ENCODE measurements at regions not wholly inside any gene's neighbourhood (a gene's known extent, or its start where the extent isn't known, plus 50 kb on each side); places are given as distances from the start of the nearest gene placed in this dataset.

DNA sequence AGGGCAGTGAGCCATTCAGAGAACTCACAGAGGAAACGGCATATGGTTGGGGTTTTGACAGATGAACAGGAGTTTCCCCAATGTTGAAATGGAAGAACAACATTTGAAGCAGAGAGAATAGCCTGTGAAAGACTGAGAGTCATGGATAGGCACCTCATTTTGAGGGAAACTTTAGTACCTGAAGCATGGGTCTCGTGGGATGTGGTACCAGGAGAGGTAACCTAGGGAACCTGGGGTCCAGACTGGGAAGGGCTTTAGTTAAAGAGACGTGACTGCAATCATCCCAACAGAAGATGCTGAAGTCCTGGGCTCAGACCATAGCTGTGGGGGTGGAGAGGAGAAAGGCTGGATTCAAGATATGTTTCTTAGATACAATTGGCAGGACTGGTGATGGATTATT is 137.8 kb upstream of the CCL2 start:
- TF ChIP-seq, protein P1, sequence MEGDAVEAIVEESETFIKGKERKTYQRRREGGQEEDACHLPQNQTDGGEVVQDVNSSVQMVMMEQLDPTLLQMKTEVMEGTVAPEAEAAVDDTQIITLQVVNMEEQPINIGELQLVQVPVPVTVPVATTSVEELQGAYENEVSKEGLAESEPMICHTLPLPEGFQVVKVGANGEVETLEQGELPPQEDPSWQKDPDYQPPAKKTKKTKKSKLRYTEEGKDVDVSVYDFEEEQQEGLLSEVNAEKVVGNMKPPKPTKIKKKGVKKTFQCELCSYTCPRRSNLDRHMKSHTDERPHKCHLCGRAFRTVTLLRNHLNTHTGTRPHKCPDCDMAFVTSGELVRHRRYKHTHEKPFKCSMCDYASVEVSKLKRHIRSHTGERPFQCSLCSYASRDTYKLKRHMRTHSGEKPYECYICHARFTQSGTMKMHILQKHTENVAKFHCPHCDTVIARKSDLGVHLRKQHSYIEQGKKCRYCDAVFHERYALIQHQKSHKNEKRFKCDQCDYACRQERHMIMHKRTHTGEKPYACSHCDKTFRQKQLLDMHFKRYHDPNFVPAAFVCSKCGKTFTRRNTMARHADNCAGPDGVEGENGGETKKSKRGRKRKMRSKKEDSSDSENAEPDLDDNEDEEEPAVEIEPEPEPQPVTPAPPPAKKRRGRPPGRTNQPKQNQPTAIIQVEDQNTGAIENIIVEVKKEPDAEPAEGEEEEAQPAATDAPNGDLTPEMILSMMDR (conservative IDR thresholded peaks at IDR 0.05; ENCODE audit: low read depth, low read length) = no peak
- TF ChIP-seq, protein P2, sequence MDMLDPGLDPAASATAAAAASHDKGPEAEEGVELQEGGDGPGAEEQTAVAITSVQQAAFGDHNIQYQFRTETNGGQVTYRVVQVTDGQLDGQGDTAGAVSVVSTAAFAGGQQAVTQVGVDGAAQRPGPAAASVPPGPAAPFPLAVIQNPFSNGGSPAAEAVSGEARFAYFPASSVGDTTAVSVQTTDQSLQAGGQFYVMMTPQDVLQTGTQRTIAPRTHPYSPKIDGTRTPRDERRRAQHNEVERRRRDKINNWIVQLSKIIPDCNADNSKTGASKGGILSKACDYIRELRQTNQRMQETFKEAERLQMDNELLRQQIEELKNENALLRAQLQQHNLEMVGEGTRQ (IDR thresholded peaks at IDR 0.05; ENCODE audit: low read depth, low read length) = no peak
- no peak for TF ChIP-seq POLR2A (IDR thresholded peaks at IDR 0.05; ENCODE audit: low read depth, low read length)
- TF ChIP-seq FOS (IDR thresholded peaks at IDR 0.05; ENCODE audit: low read depth, low read length) = no peak
- TF ChIP-seq RAD21 (IDR thresholded peaks at IDR 0.05; ENCODE audit: low read length) = no peak
- no peak for TF ChIP-seq CEBPB (IDR thresholded peaks at IDR 0.05; ENCODE audit: low read depth, low read length)
- no peak for TF ChIP-seq SMC3 (IDR thresholded peaks at IDR 0.05; ENCODE audit: low read depth, low read length)
- TF ChIP-seq MXI1 (IDR thresholded peaks at IDR 0.05; ENCODE audit: borderline replicate concordance, low read depth, low read length) = no peak
- no peak for TF ChIP-seq BHLHE40 (IDR thresholded peaks at IDR 0.05; ENCODE audit: low read depth, low read length)
- TF ChIP-seq, protein P3, sequence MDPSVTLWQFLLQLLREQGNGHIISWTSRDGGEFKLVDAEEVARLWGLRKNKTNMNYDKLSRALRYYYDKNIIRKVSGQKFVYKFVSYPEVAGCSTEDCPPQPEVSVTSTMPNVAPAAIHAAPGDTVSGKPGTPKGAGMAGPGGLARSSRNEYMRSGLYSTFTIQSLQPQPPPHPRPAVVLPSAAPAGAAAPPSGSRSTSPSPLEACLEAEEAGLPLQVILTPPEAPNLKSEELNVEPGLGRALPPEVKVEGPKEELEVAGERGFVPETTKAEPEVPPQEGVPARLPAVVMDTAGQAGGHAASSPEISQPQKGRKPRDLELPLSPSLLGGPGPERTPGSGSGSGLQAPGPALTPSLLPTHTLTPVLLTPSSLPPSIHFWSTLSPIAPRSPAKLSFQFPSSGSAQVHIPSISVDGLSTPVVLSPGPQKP (IDR thresholded peaks at IDR 0.05; ENCODE audit: borderline replicate concordance, low read depth, low read length) = no peak
- TF ChIP-seq CHD1 (IDR thresholded peaks at IDR 0.05; ENCODE audit: low read depth, low read length) = no peak
- TF ChIP-seq MAZ (IDR thresholded peaks at IDR 0.05; ENCODE audit: borderline replicate concordance, low read depth, low read length) = no peak
- TF ChIP-seq RFX5 (IDR thresholded peaks at IDR 0.05; ENCODE audit: low read depth, low read length) = no peak
- TF ChIP-seq MAFK (IDR thresholded peaks at IDR 0.05; ENCODE audit: low read depth, low read length) = no peak

Data from IMR-90 (cell line).